HS-27A (cell line): ENCODE measurements at regions not wholly inside any gene's neighbourhood (a gene's known extent, or its start where the extent isn't known, plus 50 kb on each side); places are given as distances from the start of the nearest gene placed in this dataset.

Experiments
- DNase-seq: peaks from one replicate; pipeline ENCODE4 v3.0.0-alpha.2; 2012; ENCODE audit warnings: low read depth, missing footprints

GRCh38 chr15:96736384-96736783 is 405.9 kb downstream of the NR2F2 start:
- no peak for DNase-seq

GRCh38 chr15:96737408-96737807 is 406.9 kb downstream of the NR2F2 start:
- no peak for DNase-seq

- no peak for DNase-seq
Observed at GRCh38 chr15:96746665-96747064, 416.2 kb downstream of the NR2F2 start.

GRCh38 chr15:96747291-96747690 is 416.8 kb downstream of the NR2F2 start:
- DNase-seq: no peak

DNA sequence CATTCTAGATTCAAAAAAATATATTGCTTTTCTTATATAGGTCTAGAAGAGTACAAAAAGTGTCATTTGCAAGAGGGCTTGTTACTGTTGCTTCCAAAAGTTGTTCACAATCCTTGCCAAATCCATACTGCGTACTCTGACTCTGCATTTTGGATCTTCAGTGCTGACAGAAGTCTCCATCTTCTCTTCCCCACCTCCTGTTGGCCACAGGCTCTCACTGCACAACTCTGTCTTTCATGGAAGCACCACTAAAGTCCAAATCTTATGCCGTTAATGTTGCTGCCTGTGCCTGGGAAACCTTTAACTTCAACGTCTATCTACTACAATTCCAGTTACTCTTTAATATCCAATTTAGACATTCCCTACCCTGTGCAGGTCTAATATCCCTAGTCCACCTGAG is 419.9 kb downstream of the NR2F2 start:
- no peak for DNase-seq

- no peak for DNase-seq
Observed at GRCh38 chr15:96756146-96756545, 425.6 kb downstream of the NR2F2 start.

GRCh38 chr15:96756656-96757055 is 426.2 kb downstream of the NR2F2 start:
- DNase-seq: no peak

DNA sequence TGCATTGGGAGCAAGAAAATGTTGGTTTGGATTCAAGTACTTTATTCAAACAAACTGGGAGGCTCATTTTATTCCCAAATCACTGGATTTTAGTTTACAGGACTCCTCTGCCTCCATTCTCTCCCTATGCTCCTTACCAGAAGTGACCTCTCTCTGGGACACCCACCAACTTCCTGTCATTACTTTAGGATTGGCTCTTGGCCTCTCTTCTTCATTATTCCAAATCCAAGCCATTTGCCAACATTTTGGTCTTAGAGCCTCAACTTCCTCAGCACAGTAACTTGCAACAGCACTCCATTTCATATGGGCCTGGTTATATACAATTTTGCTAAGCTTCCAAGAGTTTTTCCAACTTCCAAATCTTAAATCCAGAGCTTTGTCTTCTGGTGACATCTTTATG is 432.1 kb downstream of the NR2F2 start:
- DNase-seq: no peak

DNA sequence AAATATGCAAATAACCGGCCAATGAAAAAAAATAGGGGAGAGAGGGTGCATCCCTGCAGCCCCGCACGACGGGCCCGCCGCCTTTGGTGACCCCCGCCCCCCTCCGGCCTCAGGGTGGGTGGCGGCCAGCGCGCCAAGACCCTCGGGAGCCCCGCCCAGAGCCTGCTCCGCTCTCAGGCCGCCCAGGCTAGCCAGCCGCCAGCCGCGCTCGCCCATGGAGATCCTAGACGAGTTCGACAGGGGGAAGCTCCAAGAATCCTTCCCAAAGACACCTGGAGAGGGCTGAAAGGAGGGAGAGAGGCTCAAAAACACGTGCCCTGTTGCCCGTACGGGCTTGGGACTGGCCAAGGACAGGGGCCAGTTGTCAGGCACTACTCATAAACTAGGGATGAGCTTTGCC is 434.0 kb downstream of the NR2F2 start:
- DNase-seq: no peak

DNA sequence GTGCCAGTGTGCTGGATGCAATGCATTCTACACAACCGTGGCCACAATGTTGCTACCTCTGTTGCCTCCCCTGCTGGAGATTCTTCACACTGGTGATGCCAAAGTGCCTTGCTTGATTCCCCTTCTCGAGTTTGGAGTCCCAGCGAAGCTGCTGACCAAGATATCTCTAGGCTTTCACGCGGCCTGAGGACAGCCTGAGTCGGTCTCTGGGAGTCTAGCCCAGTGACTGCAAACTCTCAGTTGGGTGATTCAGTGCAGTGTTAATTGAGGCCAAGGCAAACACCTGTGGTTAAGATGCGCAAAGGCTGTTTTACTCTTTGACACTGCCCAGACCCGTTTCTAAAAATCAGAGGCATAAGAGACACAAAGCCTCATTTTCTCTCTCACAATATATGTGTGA is 434.4 kb downstream of the NR2F2 start:
- DNase-seq: no peak

GRCh38 chr15:96766366-96766765 is 435.9 kb downstream of the NR2F2 start:
- DNase-seq: no peak

DNA sequence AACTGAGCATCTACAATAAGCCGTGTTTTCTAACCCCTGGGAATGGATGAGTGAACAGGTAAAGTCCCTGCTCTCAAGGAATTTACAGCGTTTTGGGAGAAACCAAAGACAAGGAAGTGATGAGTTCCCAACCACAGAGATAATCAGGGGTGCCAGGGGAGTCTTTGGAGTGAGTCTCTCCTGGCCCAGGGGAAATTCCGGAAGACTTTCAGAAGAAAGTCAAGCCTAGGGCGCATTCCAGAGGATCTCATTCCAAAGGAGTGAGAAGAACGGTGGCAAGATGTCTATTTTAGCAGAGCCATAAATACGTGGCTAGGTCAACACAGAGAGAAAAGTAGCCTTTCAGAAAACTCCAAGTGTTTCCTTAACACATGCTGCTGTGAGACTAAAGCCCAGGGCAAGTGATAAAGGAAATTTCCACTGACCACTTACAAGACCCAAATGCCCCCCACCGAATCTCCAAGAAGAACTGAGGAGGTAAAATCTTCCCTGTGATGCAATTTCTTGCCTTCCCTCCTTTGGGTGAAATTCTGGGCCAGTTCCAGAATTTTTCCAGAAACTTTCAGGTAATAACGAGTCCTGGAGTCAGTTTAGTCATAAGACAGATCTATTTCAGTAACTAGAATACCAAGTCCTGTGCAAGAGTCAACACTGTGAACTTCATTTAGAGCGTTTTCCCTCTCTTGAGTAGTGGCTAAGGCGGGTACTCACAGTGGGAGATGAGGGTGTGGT is 437.4 kb downstream of the NR2F2 start:
- DNase-seq: no peak

GRCh38 chr15:96768435-96768789 is 437.9 kb downstream of the NR2F2 start:
- DNase-seq: no peak

DNA sequence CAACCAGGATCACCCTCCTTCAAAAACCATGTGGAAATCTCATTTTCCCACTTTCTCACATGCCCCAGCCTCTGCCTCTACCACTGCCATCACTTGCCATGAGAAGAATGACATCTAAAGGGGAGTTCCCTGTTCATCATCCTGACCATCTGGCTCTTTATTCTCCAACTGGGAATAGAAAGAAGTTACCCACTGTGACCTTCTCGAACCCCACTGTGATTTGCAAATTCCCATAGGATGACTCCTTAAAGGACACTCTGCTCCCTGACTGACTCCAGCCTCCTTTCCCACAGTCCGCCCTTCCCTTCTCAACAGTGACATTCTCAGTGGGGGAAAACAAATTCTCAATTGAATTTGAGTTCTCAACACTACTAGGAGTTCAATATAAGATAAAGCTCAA is 440.5 kb downstream of the NR2F2 start:
- no peak for DNase-seq

DNA sequence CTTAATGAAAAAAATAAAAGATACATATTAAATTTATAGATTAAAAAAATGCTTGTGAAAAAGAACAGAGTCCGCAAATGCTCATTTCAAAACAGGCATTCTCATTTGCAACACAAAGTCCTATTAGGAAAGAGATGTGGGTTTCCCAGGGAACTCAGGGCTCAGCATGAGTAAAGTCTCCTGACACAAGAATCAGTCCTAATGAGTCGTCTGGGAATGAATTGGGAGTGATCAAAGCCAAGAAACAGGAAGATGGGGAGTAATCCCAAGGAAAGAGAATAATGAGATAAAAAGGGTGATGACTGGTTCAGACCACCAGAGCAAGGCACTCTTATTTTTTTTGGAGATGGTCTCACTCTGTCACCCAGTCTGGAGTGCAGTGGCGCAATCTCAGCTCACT is 443.7 kb downstream of the NR2F2 start:
- DNase-seq: no peak

DNA sequence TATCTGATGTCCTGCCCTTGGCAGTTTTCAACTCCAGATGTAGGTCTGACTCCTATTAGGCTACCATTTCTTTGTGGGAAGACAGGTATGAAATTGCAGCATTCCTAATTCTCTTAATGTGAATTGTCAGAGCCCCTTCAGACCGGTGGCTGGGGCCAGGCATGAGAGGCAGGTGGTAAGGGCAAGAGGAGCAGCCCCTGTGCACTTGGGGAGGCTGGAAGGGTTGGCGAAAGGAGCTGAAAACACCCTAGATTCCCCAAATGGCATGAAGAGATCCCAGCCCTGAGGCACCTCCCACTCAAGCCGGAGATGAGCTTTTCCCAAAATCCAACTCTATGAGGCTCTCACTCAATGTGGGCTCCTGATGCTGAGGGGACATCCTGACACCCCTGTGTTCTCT is 453.2 kb downstream of the NR2F2 start:
- DNase-seq: no peak

DNA sequence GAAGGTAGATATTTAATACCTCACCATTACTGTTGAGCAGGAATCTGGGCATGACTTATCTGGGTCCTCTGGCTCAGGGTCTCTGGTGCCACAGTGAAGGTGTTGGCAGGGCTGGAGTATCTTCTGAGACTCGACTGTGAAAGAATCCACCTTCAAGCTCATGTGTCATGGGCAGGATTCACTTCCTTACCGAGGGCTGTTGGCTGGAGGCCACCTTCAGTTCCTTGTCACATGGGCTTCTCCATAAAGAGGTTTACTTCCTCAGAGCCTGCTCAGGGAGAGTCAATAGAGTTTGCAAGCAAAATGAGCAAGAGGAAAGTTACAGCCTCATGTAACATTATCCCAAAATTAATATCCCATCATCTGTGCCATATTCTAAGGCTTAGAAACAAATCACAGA is 459.5 kb downstream of the NR2F2 start:
- DNase-seq: no peak

DNA sequence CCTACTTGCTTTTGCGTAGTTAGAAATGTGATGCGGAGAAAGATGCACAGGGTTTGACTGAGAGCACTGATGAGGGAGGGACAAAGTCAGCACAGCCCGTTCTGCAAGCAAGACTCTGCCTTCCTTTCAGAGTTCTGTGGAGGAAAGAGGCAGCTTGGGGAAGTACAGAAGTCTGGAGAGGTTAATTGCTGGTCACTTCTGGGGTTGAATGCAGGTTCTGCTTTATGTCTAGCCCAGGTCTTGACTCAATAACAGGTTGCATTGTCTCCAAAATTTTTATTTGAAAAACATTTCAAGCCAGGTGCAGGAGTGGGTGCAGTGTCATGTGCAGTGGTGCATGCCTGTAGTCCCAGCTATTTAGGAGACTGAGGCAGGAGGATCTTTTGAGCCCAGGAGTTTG is 461.7 kb downstream of the NR2F2 start:
- DNase-seq: no peak

DNA sequence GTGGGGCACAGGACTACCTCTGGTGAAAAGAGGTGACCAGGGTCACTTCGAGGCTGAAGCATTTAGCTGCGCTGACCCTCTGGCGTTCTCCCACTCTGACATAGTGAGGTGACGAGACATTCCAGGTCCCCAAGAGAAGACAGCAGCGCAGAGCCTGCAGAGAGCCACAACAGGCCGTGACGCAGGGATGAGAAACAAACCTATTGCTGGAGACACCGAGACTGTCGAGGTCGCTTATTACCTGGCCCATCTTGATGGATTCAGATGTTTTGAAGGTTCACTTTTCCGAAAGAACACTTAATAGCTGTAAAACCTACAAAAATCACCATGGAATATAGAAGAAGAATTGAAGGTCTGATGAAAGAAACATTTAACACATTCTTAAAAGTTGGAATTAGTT is 466.3 kb downstream of the NR2F2 start:
- DNase-seq: no peak

- DNase-seq: no peak
Observed at GRCh38 chr15:96801576-96802150, 471.2 kb downstream of the NR2F2 start.

- DNase-seq: no peak
Observed at GRCh38 chr15:96802611-96803255, 472.2 kb downstream of the NR2F2 start.

DNA sequence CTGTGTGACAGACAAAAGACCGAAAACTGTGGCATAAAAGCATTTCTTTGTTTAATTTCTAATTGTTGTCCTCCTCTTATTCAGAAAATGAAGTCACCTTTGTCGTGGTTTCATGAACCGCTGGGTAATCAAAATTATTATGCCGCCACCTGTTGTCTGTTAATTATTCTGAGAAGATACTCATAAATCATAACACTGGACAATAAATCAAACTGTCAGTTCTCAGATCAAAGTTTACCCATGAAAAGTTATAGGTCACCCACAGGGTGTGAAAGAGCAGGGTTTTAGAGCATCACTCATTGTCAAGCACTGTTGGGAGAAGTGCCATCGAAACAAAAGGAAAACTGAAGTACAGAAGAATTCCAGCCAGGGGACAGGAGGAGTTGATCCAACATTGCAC is 474.3 kb downstream of the NR2F2 start:
- no peak for DNase-seq

- no peak for DNase-seq
Observed at GRCh38 chr15:96807361-96807760, 476.9 kb downstream of the NR2F2 start.

DNA sequence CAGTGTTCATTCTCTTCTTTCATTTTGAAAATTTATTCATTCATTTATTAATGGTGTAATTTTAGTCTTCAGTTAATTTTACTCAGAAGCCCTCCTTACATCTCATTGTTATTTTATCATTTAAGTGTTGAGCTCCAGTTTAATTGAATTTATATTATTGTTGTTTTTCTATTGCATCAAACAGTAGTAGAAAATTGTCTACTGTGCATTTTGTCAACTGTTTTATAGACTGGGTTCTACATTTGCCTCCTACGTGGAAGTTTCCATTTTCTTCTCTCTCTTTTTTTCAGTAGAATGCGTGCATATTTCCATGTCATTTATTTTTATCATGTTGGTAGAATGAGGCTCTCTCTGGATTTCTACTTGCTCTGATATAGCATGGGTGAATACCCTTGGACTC is 487.4 kb downstream of the NR2F2 start:
- DNase-seq: no peak
